ENCODE measurements at regions not wholly inside any gene's neighbourhood (a gene's known extent, or its start where the extent isn't known, plus 50 kb on each side); places are given as distances from the start of the nearest gene placed in this dataset.

DNA sequence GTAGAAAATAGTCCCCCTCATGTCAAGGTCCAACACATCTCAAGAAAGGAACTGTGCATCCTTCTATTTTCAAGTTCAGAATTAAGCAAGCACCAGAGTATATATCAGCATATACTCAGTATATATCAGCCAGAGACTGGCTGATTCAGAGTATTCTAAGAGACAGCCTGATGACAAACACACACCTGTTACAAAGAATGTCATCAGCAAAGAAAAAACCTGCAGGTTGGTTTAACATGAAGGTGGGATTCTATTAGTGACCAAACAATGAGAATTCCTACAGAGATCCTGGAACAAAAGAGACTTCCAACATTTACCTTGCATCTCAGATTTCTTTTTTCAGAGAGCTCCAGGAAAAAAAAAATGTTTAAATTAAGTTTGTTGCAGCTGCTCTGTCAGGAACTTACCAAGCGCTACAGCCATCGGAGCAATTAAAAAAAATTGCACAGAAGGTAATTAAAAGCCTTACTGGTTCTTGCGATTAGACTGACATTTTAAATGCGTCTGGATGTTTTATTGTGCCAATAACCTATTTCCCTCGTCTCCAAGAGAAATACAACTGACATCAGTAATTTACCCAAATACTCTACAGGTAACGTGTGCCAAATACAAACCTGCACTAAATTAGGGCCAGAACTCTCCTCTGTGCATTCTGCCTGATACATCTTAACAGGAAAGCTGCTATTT lies 218.1 kb downstream of the HNMT start:
- TF ChIP-seq POLR2AphosphoS5 (IDR thresholded peaks at IDR 0.05) (no peak), POLR2A (IDR thresholded peaks at IDR 0.05) (no peak), EP300 (IDR thresholded peaks at IDR 0.05) (no peak)
- TF ChIP-seq, protein P1, sequence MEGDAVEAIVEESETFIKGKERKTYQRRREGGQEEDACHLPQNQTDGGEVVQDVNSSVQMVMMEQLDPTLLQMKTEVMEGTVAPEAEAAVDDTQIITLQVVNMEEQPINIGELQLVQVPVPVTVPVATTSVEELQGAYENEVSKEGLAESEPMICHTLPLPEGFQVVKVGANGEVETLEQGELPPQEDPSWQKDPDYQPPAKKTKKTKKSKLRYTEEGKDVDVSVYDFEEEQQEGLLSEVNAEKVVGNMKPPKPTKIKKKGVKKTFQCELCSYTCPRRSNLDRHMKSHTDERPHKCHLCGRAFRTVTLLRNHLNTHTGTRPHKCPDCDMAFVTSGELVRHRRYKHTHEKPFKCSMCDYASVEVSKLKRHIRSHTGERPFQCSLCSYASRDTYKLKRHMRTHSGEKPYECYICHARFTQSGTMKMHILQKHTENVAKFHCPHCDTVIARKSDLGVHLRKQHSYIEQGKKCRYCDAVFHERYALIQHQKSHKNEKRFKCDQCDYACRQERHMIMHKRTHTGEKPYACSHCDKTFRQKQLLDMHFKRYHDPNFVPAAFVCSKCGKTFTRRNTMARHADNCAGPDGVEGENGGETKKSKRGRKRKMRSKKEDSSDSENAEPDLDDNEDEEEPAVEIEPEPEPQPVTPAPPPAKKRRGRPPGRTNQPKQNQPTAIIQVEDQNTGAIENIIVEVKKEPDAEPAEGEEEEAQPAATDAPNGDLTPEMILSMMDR (IDR thresholded peaks at IDR 0.05), result no peak
